RKO (cell line): ENCODE measurements at regions not wholly inside any gene's neighbourhood (a gene's known extent, or its start where the extent isn't known, plus 50 kb on each side); places are given as distances from the start of the nearest gene placed in this dataset.
A peak's percentile ranks its signal among the peaks of the same experiment; 100 is the strongest.

ENCODE experiments used
- DNase-seq: peaks from one replicate; pipeline ENCODE4 v3.0.0-alpha.2; 2016; ENCODE audit warnings: low spot score

DNA sequence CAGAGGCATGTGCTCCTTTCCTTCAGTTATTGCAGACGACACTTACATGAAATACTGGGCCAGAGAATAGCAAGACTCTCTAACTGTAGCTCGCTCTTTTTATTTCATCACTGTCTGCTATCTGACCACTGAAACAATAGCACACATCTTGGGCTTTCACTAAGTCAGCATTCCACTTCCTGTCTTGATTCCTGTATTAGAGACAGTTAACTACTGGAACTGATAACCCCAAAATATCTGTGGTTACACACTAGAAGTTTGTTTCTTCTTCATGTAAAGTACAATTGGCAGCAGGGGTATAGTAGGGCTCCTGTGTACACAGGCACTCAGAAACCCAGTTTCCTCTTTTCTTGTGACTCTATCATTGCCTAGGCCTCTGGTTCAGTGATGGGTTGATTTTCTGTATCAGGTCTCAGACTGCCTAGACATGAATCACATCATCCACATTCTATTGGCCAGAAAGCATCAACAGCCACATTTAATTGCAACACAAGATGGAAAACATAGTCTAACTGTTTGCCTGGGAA lies 230.2 kb upstream of the CD96 start:
- DNase-seq: no peak

GRCh38 chr3:111314181-111314873 lies 227.7 kb upstream of the CD96 start:
- no peak for DNase-seq

DNA sequence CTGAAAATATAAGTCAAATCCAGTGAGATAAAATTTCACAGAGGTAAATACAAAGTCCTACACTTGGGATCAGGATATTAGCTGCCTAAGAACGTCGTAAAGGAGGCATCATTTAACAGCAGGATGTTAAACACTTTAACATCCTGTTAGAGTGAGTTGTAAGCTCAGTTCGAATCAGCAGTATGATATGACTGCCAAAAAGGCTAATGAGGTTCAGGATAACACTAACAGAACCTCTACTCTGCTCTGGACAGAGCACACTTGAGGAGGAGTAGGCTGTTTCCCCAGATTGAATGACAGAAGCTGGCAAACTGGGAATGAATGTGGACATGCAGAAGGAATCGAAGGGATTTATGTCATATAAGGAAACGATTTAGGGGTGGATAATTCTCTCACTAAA lies 227.1 kb upstream of the CD96 start:
- DNase-seq: no peak

- DNase-seq: no peak
Observed at GRCh38 chr3:111315930-111316587, 225.9 kb upstream of the CD96 start.

DNA sequence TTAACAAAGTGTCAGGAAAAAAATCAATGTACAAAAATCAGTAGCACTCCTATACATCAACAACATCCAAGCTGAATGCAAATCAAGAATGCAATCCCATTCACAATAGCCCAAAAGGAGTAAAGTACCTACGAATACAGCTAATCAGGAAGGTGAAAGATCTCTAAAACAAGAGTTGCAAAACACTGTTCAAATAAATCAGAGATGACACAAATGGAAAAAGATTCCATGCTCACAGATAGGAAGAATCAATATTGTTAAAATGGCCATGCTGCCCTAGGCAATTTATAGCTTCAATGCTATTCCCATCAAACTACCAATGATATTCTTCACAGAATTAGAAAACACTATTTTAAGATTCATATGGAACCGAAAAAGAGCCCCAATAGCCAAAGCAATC lies 223.7 kb upstream of the CD96 start:
- DNase-seq: no peak

- DNase-seq: no peak
Observed at GRCh38 chr3:111319598-111319997, 222.4 kb upstream of the CD96 start.

- no peak for DNase-seq
Observed at GRCh38 chr3:111321786-111322185, 220.2 kb upstream of the CD96 start.

DNA sequence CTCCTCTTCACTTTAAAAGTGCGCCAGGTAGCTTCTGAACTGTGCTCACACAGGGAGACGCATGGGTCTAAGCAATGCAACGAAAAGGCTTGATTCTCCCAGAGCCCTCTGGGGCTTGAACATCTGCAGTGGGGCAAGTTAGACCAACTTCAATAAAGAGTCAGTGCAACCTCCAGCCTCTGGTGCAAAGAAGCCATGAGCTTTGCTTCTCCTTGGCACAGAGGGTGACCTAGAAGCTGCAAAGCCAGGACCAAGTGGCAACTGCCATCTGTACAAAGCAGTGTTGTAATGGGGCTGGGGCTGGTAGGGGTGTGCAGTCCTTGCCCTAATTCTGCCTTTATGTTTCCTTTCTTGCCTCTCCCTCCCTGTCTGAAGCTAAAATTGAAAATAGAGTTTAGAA lies 219.0 kb upstream of the CD96 start:
- DNase-seq: no peak

GRCh38 chr3:111324151-111324550 lies 217.8 kb upstream of the CD96 start:
- DNase-seq: no peak

- DNase-seq: no peak
Observed at GRCh38 chr3:111324645-111325044, 217.4 kb upstream of the CD96 start.

- DNase-seq: no peak
Observed at GRCh38 chr3:111325160-111325718, 216.8 kb upstream of the CD96 start.

DNA sequence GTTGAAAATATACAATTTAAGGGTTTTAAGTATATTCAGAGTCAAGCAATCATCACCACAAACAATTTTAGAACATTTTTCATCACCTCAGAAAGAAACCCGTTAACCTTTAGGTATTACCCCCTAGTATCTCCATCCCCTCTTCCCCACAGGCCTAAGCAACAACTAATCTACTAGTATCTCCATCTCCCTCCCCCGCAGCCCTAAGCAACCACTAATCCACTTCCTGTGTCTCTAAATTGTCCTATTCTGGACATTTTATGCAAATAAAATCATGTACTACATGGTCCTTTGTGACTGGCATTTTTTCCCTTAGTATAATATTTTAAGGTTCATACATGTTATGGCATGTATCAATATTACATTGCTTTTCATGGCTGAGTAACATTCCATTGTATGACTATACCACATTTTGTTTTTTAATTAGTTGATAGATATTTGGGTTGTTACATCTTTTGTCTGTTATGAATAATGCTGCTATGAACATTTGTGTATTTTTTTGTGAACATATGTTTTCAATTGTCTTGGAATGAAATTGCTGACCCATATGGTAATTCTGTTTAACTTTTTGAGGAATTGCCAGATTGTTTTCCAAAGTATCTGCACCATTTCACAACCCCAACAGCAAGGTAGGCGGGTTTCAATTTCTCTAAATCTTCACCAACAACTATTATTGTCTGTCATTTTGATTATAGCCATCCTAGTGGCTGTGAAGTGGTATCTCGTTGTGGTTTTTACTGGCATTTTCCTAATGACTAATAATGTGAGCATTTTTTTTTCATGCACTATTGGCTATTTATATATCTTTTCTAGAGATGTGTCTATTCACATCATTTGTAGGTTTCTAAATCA lies 215.6 kb upstream of the CD96 start:
- no peak for DNase-seq

GRCh38 chr3:111331306-111331705 lies 210.7 kb upstream of the CD96 start:
- DNase-seq: no peak

DNA sequence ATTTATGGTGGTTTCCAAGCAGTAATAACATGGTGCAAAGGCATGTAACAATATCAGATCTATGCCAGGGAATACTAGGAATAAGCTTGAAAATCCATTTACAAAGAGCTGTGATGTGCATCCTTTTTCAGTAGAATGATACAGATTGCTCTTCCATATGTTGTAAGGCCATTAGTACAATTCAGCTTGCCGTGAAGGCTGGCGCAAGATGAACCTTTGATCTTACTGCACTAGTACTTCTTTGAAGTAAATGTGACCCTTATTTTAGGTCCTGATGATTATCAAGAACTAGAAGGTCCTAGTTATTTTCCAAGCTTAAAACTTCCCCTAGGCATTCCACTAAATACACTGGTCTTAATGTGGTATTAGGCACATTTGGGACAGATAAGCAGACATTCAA lies 210.1 kb upstream of the CD96 start:
- no peak for DNase-seq

DNA sequence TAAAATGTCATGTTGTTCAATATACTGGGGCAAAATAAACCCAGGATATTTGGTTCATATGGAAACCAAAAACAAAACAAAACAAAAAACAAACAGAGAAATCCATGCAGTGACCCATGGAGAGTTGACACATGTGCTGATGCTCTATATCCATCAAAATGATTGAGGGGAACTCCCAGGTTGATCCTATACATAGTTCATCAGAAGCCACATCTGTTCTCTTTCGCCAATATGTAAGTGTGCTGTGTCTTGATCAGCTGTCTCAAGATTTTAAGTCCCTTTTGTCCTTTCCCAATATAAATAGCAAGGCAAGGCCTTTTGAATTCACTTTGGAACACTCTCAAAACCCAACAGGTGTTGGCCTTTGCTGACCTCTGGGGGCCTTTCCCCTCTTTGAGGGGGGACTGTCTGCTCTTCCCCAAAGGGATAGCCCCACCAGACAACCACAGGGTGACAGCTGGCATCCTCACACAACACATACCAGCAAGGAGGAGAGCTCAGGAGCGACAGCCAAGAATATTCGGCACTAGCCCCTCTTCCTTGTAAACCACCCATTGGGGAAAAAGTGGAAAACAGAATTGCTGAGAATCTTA lies 209.4 kb upstream of the CD96 start:
- DNase-seq: no peak

GRCh38 chr3:111333642-111334041 lies 208.4 kb upstream of the CD96 start:
- no peak for DNase-seq

DNA sequence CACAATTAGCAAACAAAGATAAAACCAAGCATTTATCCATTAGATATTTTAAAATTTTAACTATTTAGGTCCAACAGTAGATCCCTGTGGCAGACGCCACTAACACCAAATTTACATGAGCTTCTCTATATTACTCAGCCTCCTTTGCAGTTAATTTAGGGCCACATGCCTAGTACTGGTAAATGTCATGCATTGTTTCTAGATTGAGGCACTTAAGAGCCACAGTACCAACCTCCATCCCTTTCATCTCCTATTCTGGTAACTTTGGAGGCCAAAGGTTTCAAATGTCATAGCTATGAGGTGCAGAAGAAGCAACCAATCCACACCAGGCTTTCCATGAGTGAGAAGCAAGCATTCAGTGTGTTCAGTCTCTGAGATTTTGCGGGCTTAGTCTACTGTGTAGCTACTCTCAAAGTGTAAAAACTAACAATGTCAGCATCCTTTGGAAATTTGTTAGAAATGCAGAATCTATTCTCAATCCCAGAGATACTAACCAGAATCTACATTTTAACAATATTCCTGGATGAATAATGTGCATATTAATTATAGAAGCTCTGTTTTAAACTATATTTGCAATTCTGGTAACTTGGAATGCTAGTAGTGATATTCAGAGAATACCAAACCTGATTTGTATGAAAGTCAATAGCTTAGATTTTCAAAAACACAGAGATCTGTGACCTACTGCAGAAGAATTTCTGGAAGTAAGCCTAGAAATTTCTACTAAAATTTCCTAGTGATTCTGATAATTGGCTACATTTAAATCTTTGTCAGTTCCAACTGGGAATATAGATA lies 206.3 kb upstream of the CD96 start:
- no peak for DNase-seq

DNA sequence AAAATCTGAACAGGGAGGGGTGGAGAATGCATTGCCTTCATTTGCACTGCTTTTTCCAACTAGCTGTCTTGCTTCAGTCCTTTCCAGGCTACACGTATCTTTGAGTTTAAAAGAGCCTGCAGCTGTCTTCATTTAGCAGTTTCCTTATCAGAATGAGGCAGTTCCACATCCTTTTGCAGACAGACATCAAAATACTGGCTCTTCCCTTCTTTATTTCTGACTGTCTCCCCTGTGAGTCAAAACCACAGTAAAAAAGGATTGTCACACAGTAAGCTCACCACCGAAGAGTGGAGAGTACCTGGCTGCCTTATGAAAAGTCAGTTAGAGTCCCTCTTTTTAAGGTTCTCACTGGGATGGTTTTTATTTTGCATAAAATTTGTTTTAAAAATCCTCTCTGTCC lies 205.5 kb upstream of the CD96 start:
- no peak for DNase-seq

GRCh38 chr3:111338059-111338698 lies 203.8 kb upstream of the CD96 start:
- peak; percentile 72 for DNase-seq

- DNase-seq: no peak
Observed at GRCh38 chr3:111339017-111339416, 203.0 kb upstream of the CD96 start.

DNA sequence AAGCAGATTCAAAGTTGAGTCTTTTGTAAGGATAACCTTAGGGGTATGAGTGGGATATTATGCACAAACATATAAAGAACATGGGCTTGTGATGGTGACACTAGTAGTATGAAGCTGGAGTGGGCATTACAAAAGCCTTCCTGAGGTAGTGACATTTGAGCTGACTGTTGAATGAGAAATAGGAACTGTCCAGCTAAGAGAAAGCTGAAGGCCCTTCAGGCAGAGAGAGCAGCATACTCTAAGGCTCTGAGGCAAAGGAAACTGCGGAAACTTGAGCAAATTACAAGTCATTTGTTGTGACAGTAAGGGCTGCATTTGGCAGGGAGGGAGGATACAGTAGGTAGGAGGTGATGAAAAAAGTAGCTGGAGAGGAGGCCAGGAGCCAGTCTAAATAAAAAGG lies 190.7 kb upstream of the CD96 start:
- peak; percentile 2 for DNase-seq
